DMS153 treated with DMSO at 0.1 percent for 48 hours (cell line): ENCODE measurements at regions not wholly inside any gene's neighbourhood (a gene's known extent, or its start where the extent isn't known, plus 50 kb on each side); places are given as distances from the start of the nearest gene placed in this dataset.

Source experiments
- DNase-seq: peaks from one replicate; lab custom pipeline; 2025; ENCODE audit not compliant: unreplicated experiment; lab: John Stamatoyannopoulos, UW

- no peak for DNase-seq
These were observed 154.4 kb upstream of the HES1 start for GRCh38 chr3:193981504-193981903.

DNA sequence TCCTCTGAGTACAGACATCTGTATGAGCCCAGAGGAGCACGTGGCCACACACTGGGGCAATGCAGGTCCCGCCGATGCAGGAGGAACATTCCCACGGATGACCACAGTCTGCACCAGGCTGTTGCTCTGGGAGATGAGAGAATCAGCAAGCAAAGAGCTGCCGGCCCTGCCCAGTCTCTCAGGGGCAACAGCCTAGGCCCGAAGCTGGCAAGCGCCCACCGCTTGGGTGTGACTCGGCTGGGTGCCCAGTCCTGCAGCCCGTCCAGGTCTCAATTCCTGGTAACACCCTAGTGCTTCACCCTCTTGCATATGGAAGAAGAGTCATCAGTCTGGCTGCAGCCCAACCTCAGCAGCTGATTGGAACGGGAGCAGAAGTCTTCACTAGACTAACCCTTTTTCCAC, 153.7 kb upstream of the HES1 start:
- no peak for DNase-seq

DNA sequence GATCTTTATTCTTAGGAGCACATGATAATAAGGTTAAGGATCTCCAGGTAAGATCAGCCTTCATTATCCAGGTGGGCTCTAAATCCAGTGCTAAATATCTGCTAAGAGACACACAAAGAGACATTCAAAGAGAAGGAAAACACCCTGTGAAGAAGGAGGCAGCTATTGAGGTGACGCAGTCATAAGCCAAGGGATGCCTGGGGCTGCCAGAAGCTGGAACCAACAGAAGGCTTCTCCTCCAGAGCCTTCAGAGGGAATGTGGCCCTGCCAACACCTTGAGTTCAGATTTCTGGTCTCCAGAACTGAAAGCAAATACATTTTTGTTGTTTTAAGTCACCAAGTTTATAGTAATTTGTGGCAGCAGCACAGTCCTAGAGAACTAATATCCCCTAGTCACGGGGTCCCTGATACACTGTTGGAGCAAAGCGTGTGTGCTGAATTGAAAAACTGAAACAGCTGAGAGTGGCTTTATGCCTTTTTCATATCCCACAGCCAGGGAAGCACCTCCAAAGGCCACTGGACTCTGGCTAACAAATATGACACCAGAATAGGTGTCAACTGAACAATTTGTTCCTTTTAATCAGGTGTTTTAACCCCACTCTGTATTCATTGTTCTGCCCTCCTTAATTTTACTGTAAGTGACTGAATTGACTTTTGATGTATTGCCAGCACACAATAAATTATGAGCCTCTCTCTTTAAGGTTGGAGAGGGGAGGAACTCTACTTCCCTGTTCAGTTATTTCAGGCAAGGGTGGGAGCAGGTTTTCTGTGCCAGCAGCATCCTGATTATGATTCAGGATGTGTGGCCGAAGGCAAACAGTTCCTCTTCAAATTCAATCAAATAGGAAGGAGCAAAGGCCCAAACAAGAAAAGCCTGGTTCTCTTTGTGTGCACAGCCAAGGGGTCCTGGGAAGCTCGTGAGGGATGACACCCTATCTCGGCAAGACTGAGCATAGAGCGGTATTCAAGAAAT, 151.8 kb upstream of the HES1 start:
- no peak for DNase-seq

- DNase-seq, result no peak
These were observed 151.1 kb upstream of the HES1 start for GRCh38 chr3:193984876-193985275.

DNA sequence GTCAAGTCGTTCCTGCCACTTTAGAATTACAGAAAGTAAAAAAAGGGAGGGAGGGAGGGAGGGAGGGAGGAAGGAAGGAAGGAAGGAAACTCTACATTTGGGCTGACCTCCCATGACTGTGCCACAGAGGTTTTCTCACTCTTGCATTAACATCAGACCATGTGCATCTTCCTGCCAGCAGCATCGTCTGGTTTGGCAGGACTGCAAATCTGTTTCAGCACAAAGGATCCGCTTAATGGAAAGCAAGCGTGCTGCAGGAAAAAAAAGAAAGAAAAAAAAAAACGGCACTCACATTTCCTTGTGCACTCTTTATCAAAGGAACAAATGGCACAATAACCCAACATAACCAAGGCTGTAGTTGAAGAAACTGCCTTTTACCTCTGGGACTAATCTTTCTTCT, 148.8 kb upstream of the HES1 start:
- no peak for DNase-seq

DNA sequence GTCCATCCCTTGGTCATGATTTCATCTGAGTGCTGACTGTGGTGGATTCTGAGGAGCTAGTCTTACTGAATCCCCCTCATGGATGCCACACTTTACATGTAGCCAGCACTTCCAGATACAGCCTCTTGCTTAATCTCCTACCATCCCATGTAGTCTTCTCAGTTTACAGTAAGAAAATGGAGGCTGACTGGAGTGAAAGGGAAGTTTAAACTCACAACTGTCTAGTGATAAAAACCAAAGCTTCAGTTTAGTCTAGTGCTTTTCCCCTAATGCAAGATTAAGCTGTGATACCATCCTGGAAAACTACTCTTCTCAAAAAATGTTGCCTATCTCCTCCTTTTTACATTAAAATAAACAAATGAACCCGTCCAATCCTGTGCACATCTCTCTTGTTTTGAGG, 146.8 kb upstream of the HES1 start:
- no peak for DNase-seq

DNA sequence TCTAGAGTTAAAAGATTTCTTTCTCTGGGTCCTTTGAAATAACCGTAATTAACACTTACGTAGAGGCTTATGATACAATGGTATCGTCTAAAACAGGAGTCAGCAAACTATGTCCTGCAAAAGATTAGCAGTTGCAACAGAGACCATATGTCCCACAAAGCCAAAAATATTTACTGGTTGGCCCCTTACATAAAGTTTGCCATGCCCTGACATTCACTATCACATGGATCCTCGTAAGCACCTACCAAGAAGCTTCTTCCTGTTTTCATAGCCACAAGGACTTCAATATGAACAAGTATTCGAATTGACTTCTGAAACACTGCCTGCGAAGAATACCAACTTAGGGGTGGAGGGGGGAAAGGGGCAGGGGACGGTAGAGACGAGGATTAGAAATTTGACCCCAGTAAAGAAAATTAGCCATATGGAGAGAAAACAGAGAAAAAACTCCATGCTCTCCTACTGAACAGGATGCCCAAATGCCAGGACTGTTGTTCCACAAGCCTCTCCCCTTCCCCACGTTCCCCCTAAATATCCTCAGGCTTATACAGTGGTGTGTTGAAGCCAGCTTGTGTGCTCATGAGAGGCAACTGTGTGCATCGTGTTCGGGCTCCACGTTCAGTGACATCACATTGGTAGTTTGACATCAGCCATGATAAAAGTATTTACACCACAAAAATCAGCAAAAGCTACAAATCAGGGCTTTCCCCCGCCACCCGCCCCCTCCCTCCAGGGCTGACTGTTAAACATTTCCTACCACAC, 144.1 kb upstream of the HES1 start:
- DNase-seq, result no peak

DNA sequence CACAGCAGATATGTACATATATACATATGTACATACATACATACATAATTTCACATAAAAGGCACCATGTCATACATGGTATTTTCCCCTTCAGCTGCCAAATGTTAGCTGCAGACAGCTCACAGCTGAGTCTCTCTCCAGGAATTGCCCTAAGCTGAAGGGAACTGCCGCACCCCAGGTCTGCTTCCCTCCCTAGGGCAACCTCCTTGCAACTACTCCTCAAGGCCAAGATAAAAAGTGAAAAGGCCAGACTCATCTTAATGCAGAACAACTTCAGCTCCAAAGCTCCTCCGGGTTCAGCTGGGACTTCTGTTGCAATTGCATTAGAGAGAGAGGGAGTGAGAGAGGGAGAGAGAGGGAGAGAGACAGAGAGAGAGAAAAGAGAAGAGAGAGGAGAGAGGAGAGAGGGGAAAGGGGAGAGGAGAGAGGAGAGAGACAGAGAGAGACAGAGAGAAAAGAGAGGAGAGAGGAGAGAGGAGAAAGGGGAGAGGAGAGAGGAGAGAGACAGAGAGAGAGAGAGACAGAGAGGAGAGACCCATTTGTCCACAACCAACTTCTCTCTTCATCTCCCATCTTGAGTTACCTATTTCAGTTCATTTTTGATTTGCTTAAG, 143.4 kb upstream of the HES1 start:
- no peak for DNase-seq

DNA sequence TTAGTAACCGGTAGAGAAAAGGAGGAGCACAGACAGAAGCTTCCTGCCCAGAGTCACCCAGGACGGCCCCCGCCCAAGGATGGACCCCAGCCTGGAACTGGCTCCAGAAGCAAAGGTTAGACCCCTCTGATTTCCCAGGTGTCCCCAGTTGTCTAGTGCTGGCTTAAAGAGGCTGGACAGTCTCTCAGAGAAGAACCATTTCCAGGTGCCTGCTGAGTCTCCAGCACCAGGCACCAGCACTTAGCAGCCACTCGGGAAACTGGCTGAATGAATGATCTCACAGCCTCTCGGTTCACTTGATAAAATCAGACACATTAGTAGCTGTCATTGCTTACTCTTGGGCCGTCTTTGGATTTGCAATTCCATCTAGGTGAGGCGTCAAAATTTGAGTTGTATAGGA, 139.7 kb upstream of the HES1 start:
- no peak for DNase-seq

DNA sequence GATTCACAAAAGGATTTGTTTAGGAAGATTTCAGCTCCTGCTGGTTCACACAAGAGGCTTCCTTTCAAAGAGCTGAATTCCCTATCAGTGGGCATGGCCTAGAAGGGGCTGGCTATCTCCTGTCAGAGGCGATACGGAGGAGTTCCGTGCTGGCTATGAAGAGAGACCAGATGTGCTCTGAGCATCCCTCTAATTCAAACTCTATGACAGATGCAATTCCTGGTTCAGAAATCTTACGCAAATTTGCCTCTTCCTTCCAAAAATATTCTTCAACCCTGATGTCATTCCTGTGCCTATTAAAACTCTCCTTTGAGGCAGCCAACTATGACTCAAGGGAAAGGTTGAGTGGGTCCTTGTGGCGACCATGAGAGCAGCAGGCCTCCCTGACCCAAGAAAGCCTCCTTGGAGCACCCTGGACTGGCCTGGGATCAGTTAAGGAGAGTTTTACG, 139.3 kb upstream of the HES1 start:
- no peak for DNase-seq

- peak; percentile 37 for DNase-seq
These were observed 138.5 kb upstream of the HES1 start for GRCh38 chr3:193997228-193998122.

GRCh38 chr3:193998123-193998448, 137.9 kb upstream of the HES1 start:
- no peak for DNase-seq

GRCh38 chr3:193998628-193999195, 137.2 kb upstream of the HES1 start:
- no peak for DNase-seq

DNA sequence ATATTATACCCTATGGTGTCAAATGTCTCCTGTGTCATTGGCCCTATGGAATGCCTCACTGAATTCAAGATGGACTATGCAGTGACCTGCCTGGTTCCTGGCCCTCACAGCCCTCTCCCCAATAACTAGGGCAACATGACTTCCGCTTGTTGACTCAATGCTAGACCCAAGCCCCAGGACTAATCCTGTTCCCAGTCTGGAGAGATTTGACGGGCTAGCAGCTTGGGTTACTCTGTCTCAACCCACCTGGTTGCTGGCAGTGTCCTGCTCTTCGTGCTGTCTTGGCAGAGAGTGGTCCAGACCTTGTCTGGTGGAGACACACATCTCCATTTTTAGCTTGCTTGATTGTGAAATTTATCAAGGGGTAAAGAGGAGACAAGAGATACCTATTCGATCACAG, 135.8 kb upstream of the HES1 start:
- no peak for DNase-seq

DNA sequence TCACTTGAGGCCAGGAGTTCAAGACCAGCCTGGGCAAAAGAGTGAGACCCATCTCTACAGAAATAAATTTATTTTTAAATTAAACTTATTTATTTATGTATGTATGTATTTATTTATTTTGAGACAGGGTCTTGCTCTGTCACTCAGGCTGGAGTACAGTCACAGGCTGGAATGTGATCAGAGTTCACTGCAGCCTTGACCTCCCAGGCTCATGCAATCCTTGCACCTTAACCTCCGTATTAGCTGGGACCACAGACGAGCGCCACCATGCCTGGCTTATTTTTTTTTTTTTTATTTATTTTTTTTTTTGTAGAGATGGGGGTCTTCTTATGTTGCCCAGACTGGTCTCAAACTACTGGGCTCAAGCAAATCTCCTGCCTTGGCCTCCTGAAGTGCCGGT, 135.2 kb upstream of the HES1 start:
- DNase-seq, result no peak

DNA sequence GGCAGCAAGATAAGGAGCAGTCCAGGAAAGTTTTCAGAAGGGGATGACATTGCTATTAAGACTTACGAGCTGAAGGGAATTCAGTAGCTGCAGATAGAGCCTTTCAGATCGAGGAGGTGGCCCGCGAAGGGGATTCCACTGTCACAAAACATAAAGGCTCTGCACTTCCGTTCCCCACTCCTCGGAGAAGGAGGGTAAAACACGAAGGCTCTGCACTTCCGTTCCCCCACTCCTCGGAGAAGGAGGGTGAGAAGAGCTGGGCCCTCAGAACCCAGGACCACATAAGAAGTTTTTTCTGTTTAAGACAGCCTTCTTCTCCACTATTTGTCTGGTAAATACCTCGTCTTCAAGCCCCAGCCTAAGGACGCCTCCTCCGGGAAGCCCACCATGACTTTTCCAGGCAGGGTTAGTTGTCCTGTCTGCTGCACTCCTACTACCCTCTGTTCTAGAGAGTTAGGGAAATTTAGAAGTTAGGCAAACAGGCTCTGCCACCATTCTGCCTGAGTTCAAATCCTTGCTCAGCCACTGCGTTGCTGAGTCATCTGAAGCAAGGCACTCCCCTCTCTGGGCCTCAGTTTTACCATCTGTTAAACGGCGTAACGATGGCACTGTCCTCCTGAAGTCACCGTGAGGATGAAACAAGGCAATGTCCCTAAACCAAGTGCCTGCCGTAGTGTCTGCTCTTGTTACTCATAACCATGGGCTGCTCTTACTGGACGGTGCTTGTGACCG, 134.1 kb upstream of the HES1 start:
- no peak for DNase-seq

GRCh38 chr3:194003114-194004057, 132.6 kb upstream of the HES1 start:
- peak; percentile 79 for DNase-seq

DNA sequence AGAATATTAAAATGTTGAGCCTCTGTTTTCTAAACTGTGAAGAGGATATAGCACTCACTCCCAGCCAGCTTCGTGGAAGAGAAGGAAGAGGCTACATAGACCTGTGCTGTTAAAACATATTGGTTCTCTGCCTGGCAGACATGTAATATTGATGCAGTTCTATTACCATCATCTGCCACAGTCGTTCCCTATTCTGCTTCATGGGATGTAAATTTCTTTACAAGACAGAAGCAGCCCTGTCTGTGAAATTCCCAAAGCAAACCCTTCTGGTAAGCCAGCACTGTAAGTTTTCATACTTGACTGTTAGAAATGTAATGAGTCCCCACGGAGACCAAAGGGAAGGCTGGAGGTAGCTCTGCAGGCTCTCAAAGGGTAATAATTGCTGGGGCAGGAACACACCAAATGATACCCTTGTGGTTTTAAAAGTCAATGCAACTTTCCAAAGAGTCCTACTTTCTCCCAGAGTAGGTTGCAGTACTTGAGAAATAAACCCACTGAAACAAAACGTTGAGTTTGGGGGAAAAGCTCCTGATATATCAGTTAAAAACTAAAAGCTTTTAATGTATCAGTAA, 129.9 kb upstream of the HES1 start:
- DNase-seq, result peak; percentile 50
